ENCODE measurements at regions not wholly inside any gene's neighbourhood (a gene's known extent, or its start where the extent isn't known, plus 50 kb on each side); places are given as distances from the start of the nearest gene placed in this dataset.

- Mint-ChIP-seq H3K4me3 (peak overlapping the region; percentile 14), H3K4me1 (peaks cover 31% of the 10 kb centered on the region), H3K36me3 (ENCODE audit: low read depth) (no peaks in the 10 kb centered on the region), H3K27ac (ENCODE audit: unreplicated experiment) (peak overlapping the region; percentile 28), H3K9me3 (peaks cover 10% of the 10 kb centered on the region), H3K27me3 (ENCODE audit: low read depth) (peaks cover 6% of the 10 kb centered on the region)
- TF ChIP-seq CTCF (conservative IDR thresholded peaks at IDR 0.05) = no peak
- DNase-seq (ENCODE audit: low read depth, low spot score) = peak; percentile 8
Measured at GRCh38 chr11:112903340-112903739, 57.9 kb upstream of the NCAM1 start.

GRCh38 chr11:112911124-112911523, 50.1 kb upstream of the NCAM1 start:
- Mint-ChIP-seq H3K4me1 (peaks cover 11% of the 10 kb centered on the region), H3K9me3 (peaks cover 6% of the 10 kb centered on the region), H3K4me3 (no peak overlapping the region), H3K27ac (ENCODE audit: unreplicated experiment) (no peak overlapping the region), H3K36me3 (ENCODE audit: low read depth) (no peaks in the 10 kb centered on the region), H3K27me3 (ENCODE audit: low read depth) (peaks cover 8% of the 10 kb centered on the region)
- no peak for DNase-seq (ENCODE audit: low read depth, low spot score)
- no peak for TF ChIP-seq CTCF (conservative IDR thresholded peaks at IDR 0.05)

Data from neural crest cell (in vitro differentiated cells).